Panc1 (cell line): ENCODE measurements at regions not wholly inside any gene's neighbourhood (a gene's known extent, or its start where the extent isn't known, plus 50 kb on each side); places are given as distances from the start of the nearest gene placed in this dataset.

Experiments used
- ATAC-seq: fragments of 200-7000 bp; cut with Tn5 transposase; 2 replicates; pipeline ENCODE4 v1.9.1; 2020; ENCODE audit warnings: mild to moderate bottlenecking, moderate library complexity
- BruUV-seq: library from RNA; stranded (reverse); fragments of 400-500 nt; replicated peaks from 2 replicates; lab custom pipeline; 2021; lab: Mats Ljungman, UMichigan
- CTCF ChIA-PET: fragments of 300-600 bp; sonication (Branson Sonifier 250); formaldehyde crosslinking; loops from one replicate; lab custom pipeline; 2022; ENCODE audit warnings: antibody characterized with exemption; lab: Charles Lee
- POLR2A ChIA-PET: fragments of 300-600 bp; sonication (Branson Sonifier 250); formaldehyde crosslinking; loops from one replicate; lab custom pipeline; 2022; ENCODE audit warnings: antibody characterized with exemption; lab: Charles Lee
- DNase-seq: peaks from one replicate; pipeline ENCODE4 v3.0.0-alpha.2; 2010; ENCODE audit warnings: low read depth, low spot score
- H3K27ac ChIP-seq: 2 replicates; pipeline ENCODE4 v1.5.1; 2011; ENCODE audit warnings: mild to moderate bottlenecking, low read length, inconsistent platforms
- H3K27me3 ChIP-seq: fragments of 200-500 bp; sonication (Bioruptor generic); 2 replicates; pipeline ENCODE4 v1.6.0; 2014; ENCODE audit warnings: low read length, inconsistent platforms; ENCODE audit not compliant: control insufficient read depth, insufficient read depth
- H3K36me3 ChIP-seq: fragments of 200-500 bp; sonication (Bioruptor generic); 2 replicates; pipeline ENCODE4 v1.5.1; 2014; ENCODE audit warnings: inconsistent platforms, mild to moderate bottlenecking, low read length, moderate library complexity; ENCODE audit not compliant: control insufficient read depth, insufficient read depth
- H3K4me1 ChIP-seq: 2 replicates; pipeline ENCODE4 v1.5.1; 2011; ENCODE audit warnings: inconsistent platforms, mild to moderate bottlenecking, low read length, moderate library complexity; ENCODE audit not compliant: control insufficient read depth, insufficient read depth
- H3K4me3 ChIP-seq, 2 experiments: 2 replicates each; pipeline ENCODE4 v1.5.1; 2011 to 2012; ENCODE audit warnings: low read depth in 2 of 2, low read length in 2 of 2, mild to moderate bottlenecking in 2 of 2, inconsistent platforms in 1 of 2, moderate library complexity in 1 of 2
- H3K9me3 ChIP-seq: fragments of 200-500 bp; sonication (Bioruptor generic); 2 replicates; pipeline ENCODE4 v1.5.1; 2014; ENCODE audit warnings: low read depth, mild to moderate bottlenecking, inconsistent platforms, low read length, moderate library complexity; ENCODE audit not compliant: control insufficient read depth, insufficient read depth
- CTCF ChIP-seq: fragments of 450-650 bp; IDR thresholded peaks from 2 replicates; pipeline ENCODE4 v1.5.1; 2017; ENCODE audit warnings: mild to moderate bottlenecking
- POLR2AphosphoS5 ChIP-seq: IDR thresholded peaks from 2 replicates; pipeline ENCODE4 v1.6.1; 2012; ENCODE audit warnings: mild to moderate bottlenecking, low read depth, low read length, moderate library complexity
- SIN3A ChIP-seq: IDR thresholded peaks from 2 replicates; pipeline ENCODE4 v1.6.1; 2012; ENCODE audit warnings: low read depth, mild to moderate bottlenecking, low read length, moderate library complexity, borderline replicate concordance; ENCODE audit not compliant: insufficient read depth
- TCF7L2 ChIP-seq: IDR thresholded peaks from 2 replicates; pipeline ENCODE4 v1.6.1; 2011; ENCODE audit warnings: mild to moderate bottlenecking, low read depth, low read length, inconsistent platforms
- in situ Hi-C: cut with HindIII; loops from 2 replicates; pipeline ENCODE4 v1.10.0; 2016; ENCODE audit warnings: low sequenced_read_pairs, low pct_unique_long_range_greater_than_20kb
- intact Hi-C: fragments of 100-400 bp; cut with micrococcal nuclease; formaldehyde crosslinking; loops from one replicate; pipeline ENCODE4 v1.10.0; 2022; ENCODE audit not compliant: unreplicated experiment
- TF ChIP-seq, protein P1 (sequence below), 2 experiments: IDR thresholded peaks; 2 replicates each; pipeline ENCODE4 v1.6.1; 2011 to 2012; ENCODE audit warnings: low read depth in 2 of 2, control low read depth in 1 of 2, low read length in 1 of 2, mild to moderate bottlenecking in 1 of 2, moderate library complexity in 1 of 2; ENCODE audit not compliant: insufficient read depth in 1 of 2

GRCh38 chr3:59442046-59442445 is 392.2 kb upstream of the CFAP20DC start:
- no peak overlapping the region for H3K27ac ChIP-seq
- ChIA-PET CTCF (no interaction called here), POLR2A (no interaction called here)
- no peak overlapping the region for H3K4me3 ChIP-seq
- TF ChIP-seq CTCF (no peak), POLR2AphosphoS5 (no peak), TCF7L2 (no peak), SIN3A (no peak)
- TF ChIP-seq, protein P1, sequence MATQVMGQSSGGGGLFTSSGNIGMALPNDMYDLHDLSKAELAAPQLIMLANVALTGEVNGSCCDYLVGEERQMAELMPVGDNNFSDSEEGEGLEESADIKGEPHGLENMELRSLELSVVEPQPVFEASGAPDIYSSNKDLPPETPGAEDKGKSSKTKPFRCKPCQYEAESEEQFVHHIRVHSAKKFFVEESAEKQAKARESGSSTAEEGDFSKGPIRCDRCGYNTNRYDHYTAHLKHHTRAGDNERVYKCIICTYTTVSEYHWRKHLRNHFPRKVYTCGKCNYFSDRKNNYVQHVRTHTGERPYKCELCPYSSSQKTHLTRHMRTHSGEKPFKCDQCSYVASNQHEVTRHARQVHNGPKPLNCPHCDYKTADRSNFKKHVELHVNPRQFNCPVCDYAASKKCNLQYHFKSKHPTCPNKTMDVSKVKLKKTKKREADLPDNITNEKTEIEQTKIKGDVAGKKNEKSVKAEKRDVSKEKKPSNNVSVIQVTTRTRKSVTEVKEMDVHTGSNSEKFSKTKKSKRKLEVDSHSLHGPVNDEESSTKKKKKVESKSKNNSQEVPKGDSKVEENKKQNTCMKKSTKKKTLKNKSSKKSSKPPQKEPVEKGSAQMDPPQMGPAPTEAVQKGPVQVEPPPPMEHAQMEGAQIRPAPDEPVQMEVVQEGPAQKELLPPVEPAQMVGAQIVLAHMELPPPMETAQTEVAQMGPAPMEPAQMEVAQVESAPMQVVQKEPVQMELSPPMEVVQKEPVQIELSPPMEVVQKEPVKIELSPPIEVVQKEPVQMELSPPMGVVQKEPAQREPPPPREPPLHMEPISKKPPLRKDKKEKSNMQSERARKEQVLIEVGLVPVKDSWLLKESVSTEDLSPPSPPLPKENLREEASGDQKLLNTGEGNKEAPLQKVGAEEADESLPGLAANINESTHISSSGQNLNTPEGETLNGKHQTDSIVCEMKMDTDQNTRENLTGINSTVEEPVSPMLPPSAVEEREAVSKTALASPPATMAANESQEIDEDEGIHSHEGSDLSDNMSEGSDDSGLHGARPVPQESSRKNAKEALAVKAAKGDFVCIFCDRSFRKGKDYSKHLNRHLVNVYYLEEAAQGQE (IDR thresholded peaks at IDR 0.05; ENCODE audit: insufficient read depth in 1 of 2, low read depth in 2 of 2, low read length in 1 of 2): no peak
- DNase-seq (no peak), ATAC-seq (no peak)
- no peaks in the 10 kb centered on the region for H3K4me1 ChIP-seq
- in situ Hi-C loops: no loop called here
- no peaks in the 10 kb centered on the region for H3K27me3 ChIP-seq
- no peaks in the 10 kb centered on the region for H3K36me3 ChIP-seq
- BruUV-seq: no TSS peak
- intact Hi-C loops: no loop called here
- H3K9me3 ChIP-seq: no peaks in the 10 kb centered on the region

GRCh38 chr3:59440285-59441028 is 390.6 kb upstream of the CFAP20DC start:
- DNase-seq (no peak), ATAC-seq (no peak)
- Histone ChIP-seq H3K27me3 (no peaks in the 10 kb centered on the region), H3K36me3 (no peaks in the 10 kb centered on the region), H3K4me1 (no peaks in the 10 kb centered on the region), H3K27ac (no peak overlapping the region), H3K4me3 (no peak overlapping the region), H3K9me3 (no peaks in the 10 kb centered on the region)
- in situ Hi-C loops (no loop called here), intact Hi-C loops (no loop called here)
- BruUV-seq: no TSS peak
- CTCF ChIA-PET: interaction anchor here (0.6 kb wide), 1 partner anchor 760 kb away, joined by 5 read pairs; no protein-coding TSS in a partner anchor
- TF ChIP-seq SIN3A: no peak
- POLR2A ChIA-PET: no interaction called here

DNA sequence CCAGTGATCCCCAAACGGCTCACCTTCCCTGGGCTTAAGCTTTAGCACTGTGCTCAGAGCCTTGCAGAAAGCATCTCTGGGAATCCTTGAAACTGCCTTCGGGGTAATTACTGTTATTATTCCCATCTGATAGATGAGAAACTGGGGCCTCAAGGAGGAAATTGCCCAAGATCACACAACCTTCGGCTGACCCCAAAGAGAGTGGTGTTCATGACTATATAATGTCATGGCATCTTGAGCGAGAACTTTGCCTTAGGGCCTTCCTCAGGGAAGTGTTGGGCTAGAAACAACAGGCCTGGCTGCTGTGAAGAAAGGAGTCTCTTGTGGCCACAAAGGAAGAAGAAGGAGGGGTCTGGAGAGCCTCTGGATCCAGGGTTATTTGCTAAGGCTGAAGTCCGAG is 388.7 kb upstream of the CFAP20DC start:
- ATAC-seq (no peak), DNase-seq (no peak)
- no TSS peak for BruUV-seq
- H3K4me3 ChIP-seq: no peak overlapping the region
- in situ Hi-C loops (no loop called here), intact Hi-C loops (no loop called here)
- no peaks in the 10 kb centered on the region for H3K36me3 ChIP-seq
- H3K27me3 ChIP-seq: no peaks in the 10 kb centered on the region
- no peak for TF ChIP-seq POLR2AphosphoS5
- TF ChIP-seq CTCF: no peak
- no peak for TF ChIP-seq SIN3A
- TF ChIP-seq TCF7L2: no peak
- TF ChIP-seq, protein P1 (IDR thresholded peaks at IDR 0.05; ENCODE audit: insufficient read depth in 1 of 2, low read depth in 2 of 2, low read length in 1 of 2): no peak
- ChIA-PET CTCF (no interaction called here), POLR2A (no interaction called here)
- no peaks in the 10 kb centered on the region for H3K9me3 ChIP-seq
- H3K4me1 ChIP-seq: no peaks in the 10 kb centered on the region
- H3K27ac ChIP-seq: no peak overlapping the region
